ENCODE measurements at regions not wholly inside any gene's neighbourhood (a gene's known extent, or its start where the extent isn't known, plus 50 kb on each side); places are given as distances from the start of the nearest gene placed in this dataset.

DNA sequence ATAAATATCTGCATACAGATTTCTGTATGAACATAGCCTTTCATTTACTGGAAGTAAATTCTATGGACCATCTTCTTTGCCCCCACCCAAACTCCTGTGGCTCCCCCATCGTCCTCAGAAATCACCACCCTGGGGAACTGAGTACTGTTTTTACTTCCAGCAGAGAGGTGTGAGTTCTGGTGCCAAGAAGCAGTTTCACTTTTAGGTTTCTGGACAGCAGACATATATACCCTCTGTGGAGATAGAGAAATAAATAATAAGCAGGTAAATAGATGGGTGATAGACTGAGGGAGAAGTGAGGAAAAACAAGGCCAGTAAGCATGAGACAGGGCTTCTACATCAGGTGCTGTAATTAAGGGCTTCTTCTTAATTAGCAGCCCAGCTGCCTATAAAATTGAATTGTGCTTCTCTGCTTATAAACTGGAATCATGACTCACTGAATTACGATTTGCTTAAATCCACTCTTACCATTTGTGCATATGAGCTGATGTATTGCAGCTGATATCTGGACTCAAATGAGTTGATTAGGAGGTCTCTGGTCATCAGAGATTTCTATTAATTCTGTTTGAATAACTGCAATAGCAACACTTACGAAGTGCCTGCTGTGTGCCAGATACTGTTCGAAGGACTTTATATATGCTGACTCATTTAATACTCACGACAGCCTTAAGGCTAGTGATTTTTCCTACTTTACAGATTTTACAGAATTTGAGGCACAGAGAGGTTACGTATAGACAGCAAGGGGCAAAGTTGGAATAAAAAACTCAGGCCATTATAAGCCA is 60.8 kb upstream of the DHX15 start:
- no peak for TF ChIP-seq CTCF (IDR thresholded peaks at IDR 0.05; ENCODE audit: low read depth, low read length)
- peak overlapping the region; percentile 32 for H3K4me3 ChIP-seq (ENCODE audit: low read depth, low read length)

GRCh38 chr4:24645765-24646550 is 61.6 kb upstream of the DHX15 start:
- TF ChIP-seq CTCF (IDR thresholded peaks at IDR 0.05; ENCODE audit: low read depth, low read length), result no peak
- no peak overlapping the region for H3K4me3 ChIP-seq (ENCODE audit: low read depth, low read length)

- TF ChIP-seq CTCF (IDR thresholded peaks at IDR 0.05; ENCODE audit: low read depth, low read length), result no peak
- H3K4me3 ChIP-seq (ENCODE audit: low read depth, low read length), result no peak overlapping the region
Measured at GRCh38 chr4:24646798-24647460, 62.6 kb upstream of the DHX15 start.

DNA sequence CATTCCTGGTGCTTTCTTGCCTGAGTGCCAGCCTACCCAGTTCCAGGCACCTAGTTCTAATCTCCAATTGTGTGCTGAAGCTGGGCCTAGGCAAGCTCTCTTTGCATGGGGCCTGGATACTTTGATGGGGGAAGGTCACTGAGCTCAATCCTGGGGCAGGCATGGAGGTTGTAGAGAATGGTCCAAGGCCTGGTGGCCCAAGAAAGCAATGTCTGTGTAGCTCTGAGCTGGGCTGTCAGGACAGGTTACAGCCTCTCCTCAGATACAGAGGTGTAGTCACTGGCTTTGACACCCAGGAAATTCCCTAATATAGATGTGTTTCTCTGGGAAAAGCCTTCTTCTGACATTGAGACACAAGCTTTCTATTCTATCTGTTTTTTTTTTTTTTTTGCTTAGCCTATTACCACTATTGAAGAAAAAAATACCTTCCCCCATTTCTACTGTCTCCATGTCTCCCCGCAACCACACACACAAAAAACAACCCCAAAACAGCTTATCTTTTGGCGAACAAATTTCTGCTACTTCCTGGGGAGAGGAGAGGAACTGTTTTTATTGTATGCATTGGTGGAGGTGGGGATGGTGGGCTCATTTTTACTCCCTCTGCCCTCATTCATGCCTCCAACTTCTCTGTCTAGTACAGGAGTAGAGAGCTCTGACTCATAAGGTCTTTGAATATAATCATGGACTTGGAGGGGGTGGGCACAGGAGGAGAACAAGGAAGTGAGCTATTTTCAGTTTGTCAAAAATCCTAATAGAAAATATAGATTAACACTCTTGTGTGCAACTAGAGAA is 66.7 kb upstream of the DHX15 start:
- TF ChIP-seq CTCF (IDR thresholded peaks at IDR 0.05; ENCODE audit: low read depth, low read length), result no peak
- H3K4me3 ChIP-seq (ENCODE audit: low read depth, low read length), result no peak overlapping the region

DNA sequence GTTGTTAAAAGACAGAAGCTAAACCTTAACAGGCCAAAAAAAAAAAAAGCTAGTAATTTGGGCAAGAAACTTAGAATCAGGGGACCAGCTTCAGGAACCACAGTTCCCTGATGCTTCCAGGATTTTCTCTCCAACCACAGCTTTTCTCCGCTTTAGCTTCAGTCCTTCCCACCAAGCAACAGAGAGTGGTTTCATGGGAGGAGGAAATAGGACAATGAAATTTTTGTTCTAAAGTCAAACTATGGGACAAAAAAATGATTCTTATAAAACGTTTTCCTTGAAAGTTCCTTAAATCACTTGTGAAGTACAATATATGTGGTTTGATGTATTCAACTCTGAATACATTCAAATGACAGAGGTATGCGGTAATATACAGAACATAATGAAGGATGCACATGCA is 71.0 kb upstream of the DHX15 start:
- no peak overlapping the region for H3K4me3 ChIP-seq (ENCODE audit: low read depth, low read length)
- no peak for TF ChIP-seq CTCF (IDR thresholded peaks at IDR 0.05; ENCODE audit: low read depth, low read length)

GRCh38 chr4:24655971-24656370 is 71.6 kb upstream of the DHX15 start:
- TF ChIP-seq CTCF (IDR thresholded peaks at IDR 0.05; ENCODE audit: low read depth, low read length), result no peak
- no peak overlapping the region for H3K4me3 ChIP-seq (ENCODE audit: low read depth, low read length)

Measured in WI38 (cell line).